ENCODE measurements at regions not wholly inside any gene's neighbourhood (a gene's known extent, or its start where the extent isn't known, plus 50 kb on each side); places are given as distances from the start of the nearest gene placed in this dataset.

DNA sequence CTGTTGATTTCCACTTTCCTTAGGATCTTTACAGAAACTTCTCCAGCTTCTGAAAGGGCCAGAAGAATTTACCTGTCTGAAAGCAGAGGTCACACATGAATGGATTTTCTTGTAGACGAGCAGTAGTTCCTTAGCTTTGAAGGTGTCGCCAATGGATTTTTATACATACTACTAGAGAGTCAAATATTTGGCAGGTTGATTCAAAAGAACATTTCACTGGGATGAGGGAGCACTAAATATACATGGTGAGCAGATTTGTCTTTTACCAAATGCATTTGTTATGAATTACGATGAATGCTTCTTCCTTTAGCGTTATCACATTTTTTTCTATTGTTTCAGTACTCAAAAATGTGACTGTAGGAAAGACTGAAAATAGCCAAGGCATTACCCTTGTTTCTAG lies 162.3 kb downstream of the PAX1 start:
- H3K9ac ChIP-seq (ENCODE audit: low read length), result no peak overlapping the region
- H3K4me3 ChIP-seq (ENCODE audit: insufficient read depth, low read depth, low read length), result no peak overlapping the region
- H3K4me1 Mint-ChIP-seq (ENCODE audit: low read depth, unreplicated experiment), result no peaks in the 10 kb centered on the region
- no peaks in the 10 kb centered on the region for H4K20me1 ChIP-seq (ENCODE audit: insufficient read depth, low read length)
- H3K27ac ChIP-seq (ENCODE audit: low read depth, low read length), result no peak overlapping the region
- no peak overlapping the region for H3K4me3 Mint-ChIP-seq (ENCODE audit: unreplicated experiment)
- H3K4me1 ChIP-seq (ENCODE audit: insufficient read depth, low read length), result no peaks in the 10 kb centered on the region
- no peaks in the 10 kb centered on the region for H3K36me3 Mint-ChIP-seq (ENCODE audit: low read depth, unreplicated experiment)
- H2AFZ ChIP-seq (ENCODE audit: low read depth, low read length), result no peak overlapping the region
- H3K79me2 ChIP-seq (ENCODE audit: insufficient read depth, low read length), result no peaks in the 10 kb centered on the region
- no peak overlapping the region for H3K4me2 ChIP-seq (ENCODE audit: low read length)
- no peak overlapping the region for H3K27ac Mint-ChIP-seq (ENCODE audit: unreplicated experiment)
- H3K9me3 Mint-ChIP-seq (ENCODE audit: unreplicated experiment), result peaks cover 2% of the 10 kb centered on the region
- peaks cover 4% of the 10 kb centered on the region for H3K9me3 ChIP-seq (ENCODE audit: insufficient read depth, low read depth, low read length)
- FAIRE-seq, result no peak
- H3K27me3 ChIP-seq (ENCODE audit: insufficient read depth, low read length), result no peaks in the 10 kb centered on the region
- DNase-seq (ENCODE audit: low read depth), result no peak
- H3K36me3 ChIP-seq (ENCODE audit: insufficient read depth, low read length), result no peaks in the 10 kb centered on the region
- TF ChIP-seq EZH2 (IDR thresholded peaks at IDR 0.05; ENCODE audit: insufficient read depth, low read length), result no peak
- TF ChIP-seq, protein P1, sequence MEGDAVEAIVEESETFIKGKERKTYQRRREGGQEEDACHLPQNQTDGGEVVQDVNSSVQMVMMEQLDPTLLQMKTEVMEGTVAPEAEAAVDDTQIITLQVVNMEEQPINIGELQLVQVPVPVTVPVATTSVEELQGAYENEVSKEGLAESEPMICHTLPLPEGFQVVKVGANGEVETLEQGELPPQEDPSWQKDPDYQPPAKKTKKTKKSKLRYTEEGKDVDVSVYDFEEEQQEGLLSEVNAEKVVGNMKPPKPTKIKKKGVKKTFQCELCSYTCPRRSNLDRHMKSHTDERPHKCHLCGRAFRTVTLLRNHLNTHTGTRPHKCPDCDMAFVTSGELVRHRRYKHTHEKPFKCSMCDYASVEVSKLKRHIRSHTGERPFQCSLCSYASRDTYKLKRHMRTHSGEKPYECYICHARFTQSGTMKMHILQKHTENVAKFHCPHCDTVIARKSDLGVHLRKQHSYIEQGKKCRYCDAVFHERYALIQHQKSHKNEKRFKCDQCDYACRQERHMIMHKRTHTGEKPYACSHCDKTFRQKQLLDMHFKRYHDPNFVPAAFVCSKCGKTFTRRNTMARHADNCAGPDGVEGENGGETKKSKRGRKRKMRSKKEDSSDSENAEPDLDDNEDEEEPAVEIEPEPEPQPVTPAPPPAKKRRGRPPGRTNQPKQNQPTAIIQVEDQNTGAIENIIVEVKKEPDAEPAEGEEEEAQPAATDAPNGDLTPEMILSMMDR (IDR thresholded peaks at IDR 0.05; ENCODE audit: insufficient read depth, low read depth, low read length), result no peak
- peaks cover 13% of the 10 kb centered on the region for H3K27me3 Mint-ChIP-seq (ENCODE audit: low read depth, unreplicated experiment)

DNA sequence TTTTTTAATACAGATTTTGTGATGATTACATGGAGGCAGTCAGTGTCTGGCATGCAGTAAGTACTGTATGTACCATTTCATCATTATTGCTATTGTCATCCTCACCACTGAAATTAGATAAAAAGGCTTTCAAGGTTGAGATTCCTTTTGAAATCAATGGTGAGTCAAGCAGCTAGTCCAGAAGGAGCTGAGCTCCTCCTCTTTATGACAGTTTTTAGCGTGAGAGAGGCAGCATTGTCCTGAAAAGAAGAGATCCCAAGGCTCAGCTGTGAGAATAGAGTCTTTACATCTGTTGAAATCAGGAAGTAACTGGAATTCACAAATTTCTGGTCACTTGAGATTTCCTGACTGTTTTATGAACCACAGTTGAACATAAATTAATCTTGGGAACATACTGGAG lies 161.9 kb downstream of the PAX1 start:
- TF ChIP-seq, protein P1 (IDR thresholded peaks at IDR 0.05; ENCODE audit: insufficient read depth, low read depth, low read length), result no peak
- TF ChIP-seq EZH2 (IDR thresholded peaks at IDR 0.05; ENCODE audit: insufficient read depth, low read length), result no peak
- no peaks in the 10 kb centered on the region for H3K4me1 ChIP-seq (ENCODE audit: insufficient read depth, low read length)
- peaks cover 13% of the 10 kb centered on the region for H3K27me3 Mint-ChIP-seq (ENCODE audit: low read depth, unreplicated experiment)

DNA sequence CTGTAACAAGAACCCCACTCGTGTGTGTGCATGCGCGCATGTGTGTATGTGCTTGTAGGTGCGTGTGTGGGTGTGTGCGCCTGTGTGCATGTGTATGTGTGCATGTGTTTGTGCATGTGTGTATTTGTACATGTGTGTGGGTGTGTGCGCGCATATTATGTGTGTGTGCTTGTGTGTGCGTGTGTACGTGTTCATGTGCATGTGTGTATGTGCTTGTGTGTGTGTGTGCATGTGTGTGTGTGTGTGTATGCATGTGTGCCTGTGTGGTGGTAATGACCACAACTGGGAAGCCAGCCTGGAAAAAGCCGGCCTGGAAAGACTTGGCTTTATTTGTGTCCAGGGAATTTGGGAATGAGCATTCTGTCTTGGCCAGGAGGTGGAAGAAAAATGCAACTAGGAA lies 157.5 kb downstream of the PAX1 start:
- Mint-ChIP-seq H3K4me3 (ENCODE audit: unreplicated experiment) (no peak overlapping the region), H3K9me3 (ENCODE audit: unreplicated experiment) (peaks cover 2% of the 10 kb centered on the region), H3K27me3 (ENCODE audit: low read depth, unreplicated experiment) (peaks cover 13% of the 10 kb centered on the region), H3K27ac (ENCODE audit: unreplicated experiment) (no peak overlapping the region), H3K4me1 (ENCODE audit: low read depth, unreplicated experiment) (no peaks in the 10 kb centered on the region), H3K36me3 (ENCODE audit: low read depth, unreplicated experiment) (no peaks in the 10 kb centered on the region)
- Histone ChIP-seq H3K9ac (ENCODE audit: low read length) (no peak overlapping the region), H3K4me2 (ENCODE audit: low read length) (no peak overlapping the region), H2AFZ (ENCODE audit: low read depth, low read length) (no peak overlapping the region), H3K36me3 (ENCODE audit: insufficient read depth, low read length) (no peaks in the 10 kb centered on the region), H3K4me1 (ENCODE audit: insufficient read depth, low read length) (no peaks in the 10 kb centered on the region), H3K79me2 (ENCODE audit: insufficient read depth, low read length) (no peaks in the 10 kb centered on the region), H3K4me3 (ENCODE audit: insufficient read depth, low read depth, low read length) (no peak overlapping the region), H3K9me3 (ENCODE audit: insufficient read depth, low read depth, low read length) (peaks cover 6% of the 10 kb centered on the region), H3K27me3 (ENCODE audit: insufficient read depth, low read length) (no peaks in the 10 kb centered on the region), H4K20me1 (ENCODE audit: insufficient read depth, low read length) (no peaks in the 10 kb centered on the region), H3K27ac (ENCODE audit: low read depth, low read length) (no peak overlapping the region)
- no peak for DNase-seq (ENCODE audit: low read depth)
- FAIRE-seq, result no peak
- TF ChIP-seq EZH2 (IDR thresholded peaks at IDR 0.05; ENCODE audit: insufficient read depth, low read length), result no peak
- TF ChIP-seq, protein P1 (IDR thresholded peaks at IDR 0.05; ENCODE audit: insufficient read depth, low read depth, low read length), result no peak

More for the DNA sequence above, 161.9 kb downstream of the PAX1 start:
- Histone ChIP-seq H3K36me3 (ENCODE audit: insufficient read depth, low read length) (no peaks in the 10 kb centered on the region), H3K4me3 (ENCODE audit: insufficient read depth, low read depth, low read length) (no peak overlapping the region), H3K27me3 (ENCODE audit: insufficient read depth, low read length) (no peaks in the 10 kb centered on the region), H3K79me2 (ENCODE audit: insufficient read depth, low read length) (no peaks in the 10 kb centered on the region), H2AFZ (ENCODE audit: low read depth, low read length) (no peak overlapping the region), H3K9me3 (ENCODE audit: insufficient read depth, low read depth, low read length) (peaks cover 6% of the 10 kb centered on the region), H3K9ac (ENCODE audit: low read length) (no peak overlapping the region), H3K4me2 (ENCODE audit: low read length) (no peak overlapping the region), H4K20me1 (ENCODE audit: insufficient read depth, low read length) (no peaks in the 10 kb centered on the region), H3K27ac (ENCODE audit: low read depth, low read length) (no peak overlapping the region)
- DNase-seq (ENCODE audit: low read depth) (no peak), FAIRE-seq (no peak)
- no peak overlapping the region for H3K4me3 Mint-ChIP-seq (ENCODE audit: unreplicated experiment)
- H3K27ac Mint-ChIP-seq (ENCODE audit: unreplicated experiment), result no peak overlapping the region
- no peaks in the 10 kb centered on the region for H3K4me1 Mint-ChIP-seq (ENCODE audit: low read depth, unreplicated experiment)
- no peaks in the 10 kb centered on the region for H3K36me3 Mint-ChIP-seq (ENCODE audit: low read depth, unreplicated experiment)
- peaks cover 2% of the 10 kb centered on the region for H3K9me3 Mint-ChIP-seq (ENCODE audit: unreplicated experiment)

All from astrocyte (in vitro differentiated cells and primary cell).